Sigmoid colon (tissue), 4 donors: ENCODE measurements at regions not wholly inside any gene's neighbourhood (a gene's known extent, or its start where the extent isn't known, plus 50 kb on each side); places are given as distances from the start of the nearest gene placed in this dataset.

Experiments used
- CTCF ChIP-seq, 4 experiments: fragments of 450-650 bp in 3 of 4; fragments of 200-600 bp in 1 of 4; IDR thresholded peaks; one replicate each; pipeline ENCODE4 v1.5.1; 2016 to 2019; ENCODE audit warnings: antibody characterized with exemption in 4 of 4, mild to moderate bottlenecking in 3 of 4, moderate library complexity in 2 of 4
- POLR2AphosphoS5 ChIP-seq, 4 donors: sonication (generic); formaldehyde crosslinking; IDR thresholded peaks; one replicate each; pipeline ENCODE4 v1.6.1; 2017; ENCODE audit warnings: antibody characterized with exemption in 4 of 4

GRCh38 chr12:31778687-31779086, 49.9 kb upstream of the AMN1 start:
- TF ChIP-seq POLR2AphosphoS5 (IDR thresholded peaks at IDR 0.05) (no peak), CTCF (IDR thresholded peaks at IDR 0.05) (no peak)
